Endothelial cell of umbilical vein (primary cell): ENCODE measurements at regions not wholly inside any gene's neighbourhood (a gene's known extent, or its start where the extent isn't known, plus 50 kb on each side); places are given as distances from the start of the nearest gene placed in this dataset.

Source experiments
- BruUV-seq: library from RNA; stranded (reverse); fragments of 400-500 nt; replicated peaks from 2 replicates; lab custom pipeline; 2021; lab: Mats Ljungman, UMichigan
- CTCF ChIA-PET: fragments of 300-600, 350-600 bp; sonication (Branson Sonifier 250); formaldehyde crosslinking; loops from one replicate; lab custom pipeline; 2021; ENCODE audit warnings: antibody characterized with exemption, inconsistent platforms; lab: Charles Lee
- POLR2A ChIA-PET: fragments of 300-600, 350-600 bp; sonication (Branson Sonifier 250); formaldehyde crosslinking; loops from one replicate; lab custom pipeline; 2021; ENCODE audit warnings: antibody characterized with exemption, inconsistent platforms; lab: Charles Lee
- DNase-seq: peaks from one replicate; pipeline ENCODE4 v3.0.0-alpha.2; 2011; ENCODE audit warnings: low read depth, low spot score
- FAIRE-seq: peaks from 2 replicates; lab custom pipeline; 2011; peaks lifted over from hg19 to GRCh38; lab: Jason Lieb, UNC
- H2AFZ ChIP-seq: 2 replicates; pipeline ENCODE4 v1.6.0; 2012; ENCODE audit warnings: low read depth, low read length, control low read depth, inconsistent platforms
- H3K27ac ChIP-seq: 2 replicates; pipeline ENCODE4 v1.5.1; 2011; ENCODE audit warnings: low read depth, mild to moderate bottlenecking, control low read depth, low read length, moderate library complexity; ENCODE audit not compliant: insufficient read depth
- H3K27me3 ChIP-seq, 2 experiments: 2 replicates each; pipeline versions ENCODE4 v1.6.0 to v1.6.1; 2011; ENCODE audit warnings: low read length in 2 of 2, mixed read lengths in 1 of 2; ENCODE audit not compliant: control insufficient read depth in 2 of 2, insufficient read depth in 2 of 2
- H3K36me3 ChIP-seq, 2 experiments: 2 replicates in 1 of 2; 3 replicates in 1 of 2; pipeline ENCODE4 v1.5.1; 2011; ENCODE audit warnings: low read length in 2 of 2, mild to moderate bottlenecking in 1 of 2, moderate library complexity in 1 of 2; ENCODE audit not compliant: control insufficient read depth in 2 of 2, insufficient read depth in 2 of 2; ENCODE audit errors: extremely low read depth in 1 of 2
- H3K4me1 ChIP-seq: 3 replicates; pipeline ENCODE4 v1.5.1; 2011; ENCODE audit warnings: mild to moderate bottlenecking, low read length; ENCODE audit not compliant: control insufficient read depth, insufficient read depth; ENCODE audit errors: extremely low read depth
- H3K4me2 ChIP-seq: 2 replicates; pipeline ENCODE4 v1.6.1; 2011; ENCODE audit warnings: low read length, control low read depth, mixed read lengths; ENCODE audit not compliant: insufficient read depth
- H3K4me3 ChIP-seq, 3 experiments: fragments of 200-600 bp in 1 of 3; sonication (generic), shearing (Covaris generic) in 1 of 3; replicated peaks in 1 of 3; 2 replicates each; pipeline ENCODE4 v1.5.1; 2011 to 2016; ENCODE audit warnings: control low read depth in 3 of 3, low read length in 3 of 3, mild to moderate bottlenecking in 2 of 3, inconsistent platforms in 1 of 3, low read depth in 1 of 3, moderate library complexity in 1 of 3; ENCODE audit not compliant: insufficient read depth in 1 of 3
- H3K79me2 ChIP-seq: 2 replicates; pipeline ENCODE4 v1.6.0; 2012; ENCODE audit warnings: low read length, inconsistent platforms; ENCODE audit not compliant: control insufficient read depth, insufficient read depth
- H3K9ac ChIP-seq: replicated peaks from 2 replicates; pipeline ENCODE3; 2011; ENCODE audit warnings: low read length, control low read depth; ENCODE audit not compliant: insufficient read depth; ENCODE audit errors: extremely low read depth
- H3K9me1 ChIP-seq: replicated peaks from 3 replicates; pipeline ENCODE4 v1.6.0; 2011; ENCODE audit warnings: mild to moderate bottlenecking, low read length; ENCODE audit not compliant: control insufficient read depth, insufficient read depth; ENCODE audit errors: extremely low read depth
- H3K9me3 ChIP-seq: replicated peaks from 2 replicates; pipeline ENCODE4 v1.5.1; 2012; ENCODE audit warnings: low read length, inconsistent platforms; ENCODE audit not compliant: control insufficient read depth, insufficient read depth
- H4K20me1 ChIP-seq: replicated peaks from 2 replicates; pipeline ENCODE3; 2011; ENCODE audit warnings: mild to moderate bottlenecking, low read length; ENCODE audit not compliant: control insufficient read depth, insufficient read depth; ENCODE audit errors: extremely low read depth
- EZH2 ChIP-seq: IDR thresholded peaks from 2 replicates; pipeline ENCODE4 v1.6.1; 2012; ENCODE audit warnings: borderline replicate concordance, low read depth, mild to moderate bottlenecking, moderate library complexity, low read length, inconsistent platforms; ENCODE audit not compliant: severe bottlenecking
- FOS ChIP-seq: IDR thresholded peaks from 2 replicates; pipeline ENCODE4 v1.6.1; 2011; ENCODE audit warnings: mild to moderate bottlenecking, low read length, moderate library complexity, borderline replicate concordance; ENCODE audit not compliant: insufficient read depth
- GATA2 ChIP-seq: IDR thresholded peaks from 2 replicates; pipeline ENCODE4 v1.7.0; 2011; ENCODE audit warnings: low read depth, mild to moderate bottlenecking, moderate library complexity, mixed read lengths, low read length; ENCODE audit not compliant: insufficient read length, insufficient read depth
- JUN ChIP-seq: IDR thresholded peaks from 2 replicates; pipeline ENCODE4 v1.6.1; 2011; ENCODE audit warnings: borderline replicate concordance, low read depth; ENCODE audit not compliant: insufficient read length, insufficient read depth
- MYC ChIP-seq: IDR thresholded peaks from one replicate; pipeline ENCODE4 v1.6.1; 2011; ENCODE audit warnings: mild to moderate bottlenecking, low read depth, low read length
- POLR2A ChIP-seq: IDR thresholded peaks from 2 replicates; pipeline ENCODE4 v1.6.1; 2012; ENCODE audit warnings: low read depth, mild to moderate bottlenecking, control low read depth, low read length
- POLR2AphosphoS5 ChIP-seq: IDR thresholded peaks from 2 replicates; pipeline ENCODE4 v1.6.1; 2012; ENCODE audit warnings: low read depth, mild to moderate bottlenecking, control low read depth, low read length, moderate library complexity; ENCODE audit not compliant: insufficient read depth
- dilution Hi-C: fragments of 300-500 bp; cut with MboI; formaldehyde crosslinking; loops from one replicate; pipeline ENCODE4 v1.15.0; 2019; ENCODE audit warnings: low sequenced_read_pairs; ENCODE audit not compliant: extremely low pct_ligation_motif_present
- intact Hi-C: fragments of 100-400 bp; cut with micrococcal nuclease; formaldehyde crosslinking; loops from one replicate; pipeline ENCODE4 v1.10.0; 2022
- TF ChIP-seq, protein P1 (sequence below): IDR thresholded peaks from 2 replicates; pipeline ENCODE4 v1.6.1; 2011; ENCODE audit not compliant: insufficient read depth, insufficient read length
- TF ChIP-seq, protein P2 (sequence below), 2 donors: IDR thresholded peaks; 1 replicate in 1 of 2; 2 replicates in 1 of 2; pipeline ENCODE4 v1.5.1; 2011; ENCODE audit warnings: low read length in 2 of 2, mild to moderate bottlenecking in 2 of 2, moderate library complexity in 2 of 2, control low read depth in 1 of 2, inconsistent platforms in 1 of 2, low read depth in 1 of 2; ENCODE audit not compliant: insufficient read depth in 1 of 2; ENCODE audit errors: extremely low read depth in 1 of 2

- H3K4me2 ChIP-seq = no peak overlapping the region
- no peaks in the 10 kb centered on the region for H3K79me2 ChIP-seq
- no peaks in the 10 kb centered on the region for H3K27me3 ChIP-seq
- BruUV-seq = no TSS peak
- FAIRE-seq (no peak), DNase-seq (no peak)
- no peaks in the 10 kb centered on the region for H3K9me1 ChIP-seq
- no peaks in the 10 kb centered on the region for H3K9me3 ChIP-seq
- no peaks in the 10 kb centered on the region for H3K36me3 ChIP-seq
- ChIA-PET POLR2A (interaction anchor here (0.7 kb wide), 1 partner anchor 120 kb away, joined by 3 read pairs; no protein-coding TSS in a partner anchor), CTCF (no interaction called here)
- no peaks in the 10 kb centered on the region for H3K4me1 ChIP-seq
- H3K27ac ChIP-seq = no peak overlapping the region
- intact Hi-C loops (no loop called here), dilution Hi-C loops (no loop called here)
- H2AFZ ChIP-seq = no peak overlapping the region
- H3K4me3 ChIP-seq = no peak overlapping the region
- no peaks in the 10 kb centered on the region for H4K20me1 ChIP-seq
- no peak overlapping the region for H3K9ac ChIP-seq
- TF ChIP-seq FOS (no peak), POLR2A (no peak), GATA2 (no peak)
- TF ChIP-seq, protein P1, sequence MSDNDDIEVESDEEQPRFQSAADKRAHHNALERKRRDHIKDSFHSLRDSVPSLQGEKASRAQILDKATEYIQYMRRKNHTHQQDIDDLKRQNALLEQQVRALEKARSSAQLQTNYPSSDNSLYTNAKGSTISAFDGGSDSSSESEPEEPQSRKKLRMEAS = no peak
Observed at GRCh38 chr3:28800203-28800602, 451.6 kb upstream of the AZI2 start.

DNA sequence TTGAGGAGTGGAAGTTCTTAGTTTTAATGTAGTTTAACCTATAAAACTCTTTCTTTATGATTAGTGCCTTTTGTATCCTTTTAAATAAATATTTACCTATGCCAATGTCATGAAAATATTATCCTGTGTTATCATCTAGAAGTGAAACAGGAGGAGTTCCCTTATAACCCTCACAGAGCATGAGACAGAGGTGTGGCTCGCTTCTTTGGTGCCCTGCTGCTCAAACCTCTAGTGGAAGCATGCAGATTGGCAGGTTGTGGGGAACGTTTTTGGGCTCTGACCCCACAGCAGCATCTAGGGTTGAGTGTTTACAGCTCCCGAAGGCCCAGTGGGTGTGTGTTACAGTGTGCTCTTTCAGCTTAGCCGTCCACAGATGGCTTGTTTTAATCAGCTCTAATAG lies 459.4 kb upstream of the AZI2 start:
- intact Hi-C loops (no loop called here), dilution Hi-C loops (no loop called here)
- no peak for FAIRE-seq
- H3K9me3 ChIP-seq = no peaks in the 10 kb centered on the region
- no peak overlapping the region for H2AFZ ChIP-seq
- DNase-seq = no peak
- no peaks in the 10 kb centered on the region for H3K9me1 ChIP-seq
- H3K27me3 ChIP-seq = no peaks in the 10 kb centered on the region
- CTCF ChIA-PET = no interaction called here
- no peak overlapping the region for H3K27ac ChIP-seq
- H3K4me1 ChIP-seq = no peaks in the 10 kb centered on the region
- no TSS peak for BruUV-seq
- no peaks in the 10 kb centered on the region for H3K36me3 ChIP-seq
- no peaks in the 10 kb centered on the region for H4K20me1 ChIP-seq
- no peak for TF ChIP-seq MYC
- TF ChIP-seq, protein P2, sequence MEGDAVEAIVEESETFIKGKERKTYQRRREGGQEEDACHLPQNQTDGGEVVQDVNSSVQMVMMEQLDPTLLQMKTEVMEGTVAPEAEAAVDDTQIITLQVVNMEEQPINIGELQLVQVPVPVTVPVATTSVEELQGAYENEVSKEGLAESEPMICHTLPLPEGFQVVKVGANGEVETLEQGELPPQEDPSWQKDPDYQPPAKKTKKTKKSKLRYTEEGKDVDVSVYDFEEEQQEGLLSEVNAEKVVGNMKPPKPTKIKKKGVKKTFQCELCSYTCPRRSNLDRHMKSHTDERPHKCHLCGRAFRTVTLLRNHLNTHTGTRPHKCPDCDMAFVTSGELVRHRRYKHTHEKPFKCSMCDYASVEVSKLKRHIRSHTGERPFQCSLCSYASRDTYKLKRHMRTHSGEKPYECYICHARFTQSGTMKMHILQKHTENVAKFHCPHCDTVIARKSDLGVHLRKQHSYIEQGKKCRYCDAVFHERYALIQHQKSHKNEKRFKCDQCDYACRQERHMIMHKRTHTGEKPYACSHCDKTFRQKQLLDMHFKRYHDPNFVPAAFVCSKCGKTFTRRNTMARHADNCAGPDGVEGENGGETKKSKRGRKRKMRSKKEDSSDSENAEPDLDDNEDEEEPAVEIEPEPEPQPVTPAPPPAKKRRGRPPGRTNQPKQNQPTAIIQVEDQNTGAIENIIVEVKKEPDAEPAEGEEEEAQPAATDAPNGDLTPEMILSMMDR (IDR thresholded peaks at IDR 0.05; ENCODE audit: extremely low read depth in 1 of 2, insufficient read depth in 1 of 2, low read depth in 1 of 2, low read length in 2 of 2) = no peak
- TF ChIP-seq GATA2 = no peak
- no peak for TF ChIP-seq POLR2A
- TF ChIP-seq EZH2 = no peak
- TF ChIP-seq JUN = no peak
- TF ChIP-seq POLR2AphosphoS5 = no peak
- TF ChIP-seq FOS = no peak
- H3K4me3 ChIP-seq = no peak overlapping the region
- no peaks in the 10 kb centered on the region for H3K79me2 ChIP-seq
- POLR2A ChIA-PET = no interaction called here
- no peak overlapping the region for H3K4me2 ChIP-seq
- no peak overlapping the region for H3K9ac ChIP-seq
